ENCODE measurements at regions not wholly inside any gene's neighbourhood (a gene's known extent, or its start where the extent isn't known, plus 50 kb on each side); places are given as distances from the start of the nearest gene placed in this dataset.

GRCh38 chr1:218938259-218938658 lies 235.4 kb upstream of the LYPLAL1 start:
- TF ChIP-seq CTCF (IDR thresholded peaks at IDR 0.05; ENCODE audit: insufficient read depth, low read length, severe bottlenecking), result no peak
- peak; percentile 10 for DNase-seq (ENCODE audit: low read depth)
- Histone ChIP-seq H3K36me3 (ENCODE audit: control insufficient read depth, insufficient read depth, low read length) (no peaks in the 10 kb centered on the region), H3K4me3 (ENCODE audit: low read depth, low read length) (no peak overlapping the region), H3K27me3 (ENCODE audit: control insufficient read depth, insufficient read depth, low read length) (no peaks in the 10 kb centered on the region)
- no peak for FAIRE-seq

GRCh38 chr1:218939095-218939494 lies 234.6 kb upstream of the LYPLAL1 start:
- H3K4me3 ChIP-seq (ENCODE audit: low read depth, low read length), result no peak overlapping the region
- TF ChIP-seq CTCF (IDR thresholded peaks at IDR 0.05; ENCODE audit: insufficient read depth, low read length, severe bottlenecking), result no peak
- DNase-seq (ENCODE audit: low read depth) (peak; percentile 46), FAIRE-seq (no peak)
- H3K36me3 ChIP-seq (ENCODE audit: control insufficient read depth, insufficient read depth, low read length), result no peaks in the 10 kb centered on the region
- H3K27me3 ChIP-seq (ENCODE audit: control insufficient read depth, insufficient read depth, low read length), result no peaks in the 10 kb centered on the region

- Histone ChIP-seq H3K4me3 (ENCODE audit: low read depth, low read length) (no peak overlapping the region), H3K27me3 (ENCODE audit: control insufficient read depth, insufficient read depth, low read length) (no peaks in the 10 kb centered on the region), H3K36me3 (ENCODE audit: control insufficient read depth, insufficient read depth, low read length) (no peaks in the 10 kb centered on the region)
- DNase-seq (ENCODE audit: low read depth) (no peak), FAIRE-seq (no peak)
- no peak for TF ChIP-seq CTCF (IDR thresholded peaks at IDR 0.05; ENCODE audit: insufficient read depth, low read length, severe bottlenecking)
Measured at GRCh38 chr1:218942431-218942830, 231.2 kb upstream of the LYPLAL1 start.

GRCh38 chr1:218943371-218943770 lies 230.3 kb upstream of the LYPLAL1 start:
- FAIRE-seq, result no peak
- TF ChIP-seq CTCF (IDR thresholded peaks at IDR 0.05; ENCODE audit: insufficient read depth, low read length, severe bottlenecking), result no peak
- Histone ChIP-seq H3K36me3 (ENCODE audit: control insufficient read depth, insufficient read depth, low read length) (no peaks in the 10 kb centered on the region), H3K4me3 (ENCODE audit: low read depth, low read length) (no peak overlapping the region), H3K27me3 (ENCODE audit: control insufficient read depth, insufficient read depth, low read length) (no peaks in the 10 kb centered on the region)
- no peak for DNase-seq (ENCODE audit: low read depth)

GRCh38 chr1:218945050-218945449 lies 228.6 kb upstream of the LYPLAL1 start:
- TF ChIP-seq CTCF (IDR thresholded peaks at IDR 0.05; ENCODE audit: insufficient read depth, low read length, severe bottlenecking), result no peak

GRCh38 chr1:218946147-218946546 lies 227.5 kb upstream of the LYPLAL1 start:
- Histone ChIP-seq H3K4me3 (ENCODE audit: low read depth, low read length) (no peak overlapping the region), H3K27me3 (ENCODE audit: control insufficient read depth, insufficient read depth, low read length) (no peaks in the 10 kb centered on the region), H3K36me3 (ENCODE audit: control insufficient read depth, insufficient read depth, low read length) (no peaks in the 10 kb centered on the region)
- FAIRE-seq (no peak), DNase-seq (ENCODE audit: low read depth) (peak; percentile 51)
- TF ChIP-seq CTCF (IDR thresholded peaks at IDR 0.05; ENCODE audit: insufficient read depth, low read length, severe bottlenecking), result no peak

More at GRCh38 chr1:218945050-218945449, 228.6 kb upstream of the LYPLAL1 start:
- FAIRE-seq, result no peak
- peak; percentile 92 for DNase-seq (ENCODE audit: low read depth)
- H3K36me3 ChIP-seq (ENCODE audit: control insufficient read depth, insufficient read depth, low read length), result no peaks in the 10 kb centered on the region
- H3K27me3 ChIP-seq (ENCODE audit: control insufficient read depth, insufficient read depth, low read length), result no peaks in the 10 kb centered on the region
- H3K4me3 ChIP-seq (ENCODE audit: low read depth, low read length), result no peak overlapping the region

Measured in bronchial epithelial cell (primary cell).